ENCODE measurements at regions not wholly inside any gene's neighbourhood (a gene's known extent, or its start where the extent isn't known, plus 50 kb on each side); places are given as distances from the start of the nearest gene placed in this dataset.
"Not testable (repeated sequence)": the region's sequence is repeated elsewhere in the genome, so short reads cannot be mapped to it uniquely, and the experiment has no call there.

DNA sequence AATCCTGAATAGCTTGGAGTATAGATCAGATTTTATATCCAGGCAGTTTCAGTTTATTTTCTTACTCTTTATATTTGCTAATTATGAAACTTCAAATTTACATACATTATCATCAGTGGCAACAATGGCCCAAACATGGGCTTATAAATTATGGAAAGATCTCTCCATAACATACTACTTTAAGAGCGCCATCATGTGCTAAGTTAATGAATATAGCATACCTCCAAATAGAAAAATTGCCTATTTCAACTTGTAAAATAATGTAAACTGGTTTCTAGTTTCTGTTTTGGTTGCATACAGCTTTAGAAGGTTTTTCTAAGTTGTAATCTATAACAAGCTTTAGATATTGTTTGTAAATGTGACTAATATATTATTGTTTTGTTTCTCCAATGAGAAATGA is 531.3 kb upstream of the UBE2E2 start:
- no peaks in the 10 kb centered on the region for H3K4me1 Mint-ChIP-seq (ENCODE audit: low read depth)
- no peaks in the 10 kb centered on the region for H3K27me3 Mint-ChIP-seq (ENCODE audit: low read depth)
- H3K9me3 Mint-ChIP-seq: no peaks in the 10 kb centered on the region
- no peak overlapping the region for H3K4me3 Mint-ChIP-seq
- no peak overlapping the region for H3K27ac Mint-ChIP-seq
- no peak for DNase-seq (ENCODE audit: low spot score)
- H3K36me3 Mint-ChIP-seq (ENCODE audit: low read depth): no peaks in the 10 kb centered on the region

DNA sequence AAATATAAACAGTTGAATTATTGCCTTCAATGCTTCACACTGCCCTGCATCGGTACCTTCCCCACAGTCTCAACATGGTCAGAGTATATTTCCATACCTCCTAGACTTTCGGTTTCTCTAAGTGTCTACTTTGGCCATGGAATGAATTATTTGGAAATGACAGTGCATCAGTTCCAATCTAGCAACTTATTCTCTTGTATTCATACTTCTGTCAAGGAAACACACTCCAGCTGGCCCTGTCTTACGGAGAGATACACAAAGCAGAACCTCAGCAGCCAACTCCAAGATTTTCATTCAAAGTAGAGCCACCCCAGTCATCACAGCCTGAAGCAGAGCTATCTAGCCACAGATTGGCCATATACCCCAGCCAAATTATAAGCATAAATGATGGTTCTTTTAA is 518.4 kb upstream of the UBE2E2 start:
- H3K4me3 Mint-ChIP-seq: no peak overlapping the region

DNA sequence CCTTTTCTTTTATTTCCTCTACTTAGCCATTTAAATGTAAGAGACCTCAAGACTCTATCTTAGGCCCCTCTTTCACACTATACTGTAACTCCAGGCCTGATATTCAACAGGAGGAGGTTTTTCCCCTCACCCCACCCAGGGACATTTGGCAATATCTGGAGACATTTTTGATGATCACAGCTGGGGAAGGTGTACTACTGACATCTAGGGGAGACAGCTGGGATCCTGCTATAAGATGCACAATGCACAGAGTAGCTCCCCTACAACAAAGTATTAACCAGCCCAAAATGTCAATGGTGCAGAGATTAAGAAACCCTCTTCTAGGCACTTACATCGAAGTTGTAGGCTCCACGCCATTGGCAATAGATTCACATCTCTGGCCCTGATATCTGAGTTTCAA is 517.5 kb upstream of the UBE2E2 start:
- Mint-ChIP-seq H3K36me3 (ENCODE audit: low read depth) (no peaks in the 10 kb centered on the region), H3K27ac (no peak overlapping the region), H3K4me3 (no peak overlapping the region), H3K27me3 (ENCODE audit: low read depth) (no peaks in the 10 kb centered on the region), H3K9me3 (peaks cover 1% of the 10 kb centered on the region), H3K4me1 (ENCODE audit: low read depth) (no peaks in the 10 kb centered on the region)
- DNase-seq (ENCODE audit: low spot score): no peak

More for the DNA sequence above, 518.4 kb upstream of the UBE2E2 start:
- no peak for DNase-seq (ENCODE audit: low spot score)
- no peaks in the 10 kb centered on the region for H3K4me1 Mint-ChIP-seq (ENCODE audit: low read depth)
- H3K9me3 Mint-ChIP-seq: peaks cover 3% of the 10 kb centered on the region
- H3K27me3 Mint-ChIP-seq (ENCODE audit: low read depth): no peaks in the 10 kb centered on the region
- no peaks in the 10 kb centered on the region for H3K36me3 Mint-ChIP-seq (ENCODE audit: low read depth)
- no peak overlapping the region for H3K27ac Mint-ChIP-seq

DNA sequence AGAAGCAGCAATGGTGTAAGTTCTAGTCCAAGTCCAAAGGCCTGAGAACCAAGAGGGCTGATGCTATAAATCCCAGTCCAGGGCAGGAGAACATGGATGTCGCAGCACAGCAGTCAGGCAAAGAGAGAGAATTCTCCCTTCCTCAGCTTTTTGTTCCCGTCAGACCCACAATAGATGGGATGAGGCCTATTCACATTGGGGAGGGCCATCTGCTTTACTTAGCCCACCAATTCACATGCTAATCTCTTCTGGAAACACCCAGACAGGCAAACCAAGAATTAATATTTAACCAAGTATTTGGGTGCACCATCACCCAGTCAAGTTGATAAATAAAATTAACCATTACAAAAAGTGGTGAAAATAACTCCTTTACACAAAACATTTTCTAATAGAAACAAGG is 511.7 kb upstream of the UBE2E2 start:
- no peaks in the 10 kb centered on the region for H3K36me3 Mint-ChIP-seq (ENCODE audit: low read depth)
- no peaks in the 10 kb centered on the region for H3K4me1 Mint-ChIP-seq (ENCODE audit: low read depth)
- no peak overlapping the region for H3K4me3 Mint-ChIP-seq
- DNase-seq (ENCODE audit: low spot score): no peak
- no peak overlapping the region for H3K27ac Mint-ChIP-seq
- no peaks in the 10 kb centered on the region for H3K27me3 Mint-ChIP-seq (ENCODE audit: low read depth)
- H3K9me3 Mint-ChIP-seq: peaks cover 4% of the 10 kb centered on the region

DNA sequence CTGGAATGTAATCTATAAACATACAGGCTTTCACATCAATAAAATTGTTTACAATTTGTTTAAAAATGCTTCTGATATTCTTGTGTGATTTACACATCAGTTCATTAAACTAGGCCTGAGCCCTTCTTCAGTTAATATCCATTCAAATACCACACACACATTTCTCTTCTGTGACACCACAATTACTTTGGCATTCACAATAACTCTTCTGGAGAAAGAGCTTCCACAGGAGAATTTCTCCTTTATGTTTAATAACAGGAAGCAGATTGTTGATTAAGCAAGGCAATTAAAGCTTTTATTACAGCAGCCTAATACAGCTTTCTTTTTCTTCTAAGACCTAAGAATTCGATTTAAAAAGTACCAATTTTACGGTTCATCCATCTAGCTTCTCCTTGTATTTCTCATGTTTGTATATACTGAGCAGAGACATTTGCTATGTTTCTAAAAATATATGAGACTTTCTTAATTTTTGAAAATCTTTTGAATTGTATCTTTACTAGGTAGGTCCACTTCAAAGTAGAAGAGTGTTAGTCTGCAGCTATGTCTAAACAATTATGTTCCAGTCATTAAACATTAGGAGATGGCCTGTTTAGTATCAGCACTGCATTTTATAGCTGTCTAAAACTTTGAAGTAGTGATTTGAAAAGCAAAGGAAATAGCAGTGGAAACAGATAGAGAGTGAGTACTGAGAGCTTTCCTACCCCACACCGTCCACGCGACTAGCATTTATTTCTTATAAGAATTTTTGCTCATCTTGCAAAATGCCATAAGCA is 511.1 kb upstream of the UBE2E2 start:
- Mint-ChIP-seq H3K4me1 (ENCODE audit: low read depth) (no peaks in the 10 kb centered on the region), H3K36me3 (ENCODE audit: low read depth) (no peaks in the 10 kb centered on the region), H3K4me3 (no peak overlapping the region), H3K27ac (no peak overlapping the region), H3K27me3 (ENCODE audit: low read depth) (no peaks in the 10 kb centered on the region), H3K9me3 (peaks cover 4% of the 10 kb centered on the region)
- no peak for DNase-seq (ENCODE audit: low spot score)

DNA sequence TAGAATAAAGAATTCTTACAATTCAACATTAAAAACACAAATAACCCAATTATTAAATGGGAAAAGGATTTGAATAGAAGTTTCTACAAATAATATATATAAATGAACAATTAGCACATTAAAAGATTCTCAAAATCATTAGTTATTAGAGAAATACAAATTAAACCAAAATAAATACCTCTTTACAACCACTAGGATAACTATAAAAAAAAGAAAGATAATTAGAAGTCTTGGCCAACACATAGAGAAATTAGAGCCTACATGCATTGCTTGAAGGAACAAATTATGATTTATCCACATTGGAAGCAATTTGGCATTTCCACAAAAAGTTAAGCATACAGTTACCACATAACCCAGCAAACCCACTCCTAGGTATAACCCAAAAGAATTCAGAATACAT is 502.3 kb upstream of the UBE2E2 start:
- Mint-ChIP-seq H3K36me3 (ENCODE audit: low read depth) (no peaks in the 10 kb centered on the region), H3K27me3 (ENCODE audit: low read depth) (no peaks in the 10 kb centered on the region), H3K4me3 (no peak overlapping the region), H3K27ac (no peak overlapping the region), H3K9me3 (no peaks in the 10 kb centered on the region), H3K4me1 (ENCODE audit: low read depth) (no peaks in the 10 kb centered on the region)
- DNase-seq (ENCODE audit: low spot score): no peak

DNA sequence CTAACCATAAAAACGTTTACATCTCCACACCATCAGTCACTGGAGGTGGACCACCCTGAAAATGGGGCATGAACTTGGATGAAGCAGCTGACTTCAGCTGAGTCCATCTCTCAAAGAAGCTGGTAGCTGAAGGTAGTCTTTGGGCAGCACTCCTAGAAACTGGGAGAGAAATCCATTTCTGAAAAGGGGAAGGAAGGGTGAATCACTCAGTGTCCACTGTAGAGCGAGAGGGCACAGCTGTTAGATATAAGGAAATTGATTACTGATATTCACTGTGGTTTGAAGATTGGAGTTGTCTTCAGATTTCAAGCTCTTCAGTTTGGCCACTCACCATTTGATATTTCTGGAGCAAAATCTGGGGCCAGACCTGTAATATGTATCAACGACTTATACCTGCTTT is 499.0 kb upstream of the UBE2E2 start:
- no peaks in the 10 kb centered on the region for H3K36me3 Mint-ChIP-seq (ENCODE audit: low read depth)
- DNase-seq (ENCODE audit: low spot score): no peak
- peaks cover 13% of the 10 kb centered on the region for H3K9me3 Mint-ChIP-seq
- no peaks in the 10 kb centered on the region for H3K4me1 Mint-ChIP-seq (ENCODE audit: low read depth)
- no peak overlapping the region for H3K27ac Mint-ChIP-seq
- no peaks in the 10 kb centered on the region for H3K27me3 Mint-ChIP-seq (ENCODE audit: low read depth)
- H3K4me3 Mint-ChIP-seq: no peak overlapping the region

DNA sequence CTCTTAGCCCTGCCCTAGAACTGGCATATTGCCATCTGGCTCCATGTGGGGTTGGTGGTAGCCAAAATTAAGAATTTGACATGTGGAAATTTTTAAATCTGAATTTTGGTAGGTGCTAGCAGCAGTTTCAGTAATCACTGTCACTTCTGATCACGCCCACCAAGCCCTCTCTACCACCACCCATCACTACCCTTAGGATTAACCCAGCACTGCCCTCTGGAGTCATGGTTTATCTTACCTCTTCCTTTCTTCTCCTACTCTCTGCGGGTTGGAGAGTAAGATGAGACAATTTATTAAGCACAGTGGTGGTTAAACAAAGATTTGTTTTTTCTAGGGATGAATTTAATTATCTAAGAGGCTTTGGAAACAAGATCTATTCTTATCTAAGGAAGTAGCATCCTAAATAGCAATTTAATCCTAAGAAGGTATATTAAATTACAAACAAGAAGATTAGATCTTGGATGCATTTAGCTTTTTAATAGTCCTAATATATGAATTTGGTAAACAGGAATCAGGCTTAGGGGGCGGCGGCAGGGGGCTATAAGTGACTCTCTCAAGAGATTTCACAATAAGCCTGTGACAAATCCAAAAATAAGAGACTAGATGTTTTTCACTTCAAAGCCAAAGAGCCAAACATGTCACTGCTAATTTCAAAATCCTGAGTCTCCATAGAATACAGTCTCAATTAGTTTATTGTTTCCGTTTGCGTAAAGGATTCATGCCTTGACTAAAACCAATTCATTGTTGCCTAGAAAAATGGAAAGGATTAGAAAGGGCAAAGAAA is 498.4 kb upstream of the UBE2E2 start:
- no peak for DNase-seq (ENCODE audit: low spot score)
- no peak overlapping the region for H3K27ac Mint-ChIP-seq

DNA sequence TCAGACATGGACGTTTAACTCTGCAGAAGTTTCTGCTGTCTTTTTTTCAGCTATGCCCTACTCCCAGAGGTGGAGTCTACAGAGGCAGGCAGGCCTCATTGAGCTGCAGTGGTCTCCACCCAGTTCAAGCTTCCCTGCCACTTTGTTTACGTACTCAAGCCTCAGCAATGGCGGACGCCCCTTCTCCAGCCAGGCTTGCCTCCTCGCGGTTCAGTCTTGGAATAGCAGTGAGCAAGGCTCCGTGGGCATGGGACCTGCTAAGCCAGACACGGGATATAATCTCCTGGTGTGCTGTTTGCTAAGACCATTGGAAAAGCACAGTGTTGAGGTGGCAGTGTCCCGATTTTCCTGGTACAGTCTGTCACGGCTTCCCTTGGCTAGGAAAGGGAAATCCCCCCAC is 496.2 kb upstream of the UBE2E2 start:
- not testable (repeated sequence) for H3K4me3 Mint-ChIP-seq; H3K36me3 Mint-ChIP-seq (ENCODE audit: low read depth); H3K27me3 Mint-ChIP-seq (ENCODE audit: low read depth); H3K27ac Mint-ChIP-seq; H3K4me1 Mint-ChIP-seq (ENCODE audit: low read depth); DNase-seq (ENCODE audit: low spot score)
- peaks cover 24% of the 10 kb centered on the region for H3K9me3 Mint-ChIP-seq

More for the DNA sequence above, 498.4 kb upstream of the UBE2E2 start:
- Mint-ChIP-seq H3K4me1 (ENCODE audit: low read depth) (no peaks in the 10 kb centered on the region), H3K9me3 (peaks cover 17% of the 10 kb centered on the region), H3K27me3 (ENCODE audit: low read depth) (no peaks in the 10 kb centered on the region), H3K36me3 (ENCODE audit: low read depth) (no peaks in the 10 kb centered on the region), H3K4me3 (no peak overlapping the region)

DNA sequence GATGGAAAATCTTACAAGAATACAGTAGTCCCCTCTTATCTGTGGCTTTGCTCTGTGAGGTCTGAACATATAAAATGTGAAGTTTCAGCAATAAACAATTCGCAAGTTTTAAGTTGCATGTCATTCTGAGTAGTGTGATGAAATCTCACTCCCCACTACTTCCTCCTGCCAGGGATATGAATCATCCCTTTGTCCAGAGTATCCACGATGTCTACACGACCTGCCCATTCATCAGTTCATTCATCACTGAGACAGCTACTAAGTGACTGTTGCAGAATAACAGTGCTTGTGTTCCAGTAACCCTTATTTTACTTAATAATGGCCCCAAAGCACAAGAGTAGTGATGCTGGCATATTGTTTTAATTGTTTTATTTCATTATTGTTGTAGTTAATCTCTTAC is 489.2 kb upstream of the UBE2E2 start:
- H3K4me1 Mint-ChIP-seq (ENCODE audit: low read depth): no peaks in the 10 kb centered on the region
- no peak overlapping the region for H3K4me3 Mint-ChIP-seq
- H3K27me3 Mint-ChIP-seq (ENCODE audit: low read depth): no peaks in the 10 kb centered on the region
- H3K9me3 Mint-ChIP-seq: peaks cover 19% of the 10 kb centered on the region
- DNase-seq (ENCODE audit: low spot score): no peak
- H3K36me3 Mint-ChIP-seq (ENCODE audit: low read depth): no peaks in the 10 kb centered on the region
- H3K27ac Mint-ChIP-seq: no peak overlapping the region

DNA sequence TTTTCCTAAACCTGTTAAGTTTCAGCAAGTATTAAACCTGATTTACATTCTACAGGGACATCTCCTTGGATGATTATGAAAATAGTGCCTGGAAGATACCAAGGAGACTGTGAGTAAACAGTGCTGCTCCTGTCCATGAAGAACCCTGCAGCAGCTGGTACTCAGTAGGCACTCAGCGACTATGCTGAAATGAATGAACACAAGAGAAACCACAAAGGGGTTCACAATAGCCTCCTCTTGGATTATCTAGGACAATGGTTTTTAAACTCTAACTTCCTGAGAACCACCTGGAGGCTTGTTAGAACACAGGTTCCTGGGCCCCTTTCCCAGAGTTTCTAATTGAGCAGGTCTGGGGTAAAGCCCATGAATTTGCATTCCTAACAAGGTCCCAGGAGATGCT is 488.4 kb upstream of the UBE2E2 start:
- no peak overlapping the region for H3K4me3 Mint-ChIP-seq
- no peak for DNase-seq (ENCODE audit: low spot score)
- no peaks in the 10 kb centered on the region for H3K27me3 Mint-ChIP-seq (ENCODE audit: low read depth)
- H3K9me3 Mint-ChIP-seq: peaks cover 14% of the 10 kb centered on the region
- no peaks in the 10 kb centered on the region for H3K36me3 Mint-ChIP-seq (ENCODE audit: low read depth)
- no peak overlapping the region for H3K27ac Mint-ChIP-seq
- H3K4me1 Mint-ChIP-seq (ENCODE audit: low read depth): no peaks in the 10 kb centered on the region

DNA sequence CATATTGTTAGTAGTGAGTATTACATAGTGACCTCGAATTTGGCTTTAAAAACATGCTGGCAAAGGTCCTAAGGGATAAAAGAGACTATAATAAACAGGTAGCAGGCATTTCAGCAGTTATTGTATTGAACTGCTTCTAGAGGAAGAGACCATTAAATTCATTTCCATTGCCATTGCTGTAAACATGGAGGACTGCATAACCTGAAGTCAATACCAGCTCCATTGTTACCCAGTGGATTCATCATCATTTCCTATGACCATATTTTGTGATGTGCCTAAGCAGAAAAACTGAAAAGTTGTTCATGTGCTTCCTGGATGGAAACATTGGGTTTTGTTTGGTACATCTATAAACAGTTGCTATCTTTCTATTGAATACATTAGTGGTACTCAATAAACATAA is 482.5 kb upstream of the UBE2E2 start:
- no peaks in the 10 kb centered on the region for H3K4me1 Mint-ChIP-seq (ENCODE audit: low read depth)
- peaks cover 6% of the 10 kb centered on the region for H3K9me3 Mint-ChIP-seq
- H3K27ac Mint-ChIP-seq: no peak overlapping the region
- DNase-seq (ENCODE audit: low spot score): no peak
- H3K36me3 Mint-ChIP-seq (ENCODE audit: low read depth): no peaks in the 10 kb centered on the region
- no peaks in the 10 kb centered on the region for H3K27me3 Mint-ChIP-seq (ENCODE audit: low read depth)
- no peak overlapping the region for H3K4me3 Mint-ChIP-seq

DNA sequence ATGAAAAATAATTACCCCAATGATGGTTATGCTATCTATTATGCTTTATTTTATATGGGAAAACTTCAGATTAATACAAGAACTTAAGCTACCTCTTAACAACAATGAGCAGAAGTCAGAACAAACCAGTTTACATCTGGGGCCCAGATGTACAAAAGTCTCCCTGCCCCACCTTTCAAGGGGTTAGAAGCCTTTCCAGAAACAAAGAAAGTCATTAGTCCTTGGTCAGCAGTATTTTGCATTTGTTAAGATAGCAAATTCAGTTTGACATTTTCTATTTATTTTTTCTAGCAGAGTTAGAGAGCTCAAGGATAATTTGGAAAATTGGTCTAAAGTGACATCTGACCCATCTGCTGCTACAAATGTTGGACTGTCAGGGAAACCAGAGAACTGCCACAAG is 478.7 kb upstream of the UBE2E2 start:
- Mint-ChIP-seq H3K4me1 (ENCODE audit: low read depth) (no peaks in the 10 kb centered on the region), H3K4me3 (no peak overlapping the region), H3K27me3 (ENCODE audit: low read depth) (no peaks in the 10 kb centered on the region), H3K9me3 (no peaks in the 10 kb centered on the region), H3K36me3 (ENCODE audit: low read depth) (no peaks in the 10 kb centered on the region), H3K27ac (no peak overlapping the region)
- DNase-seq (ENCODE audit: low spot score): no peak

DNA sequence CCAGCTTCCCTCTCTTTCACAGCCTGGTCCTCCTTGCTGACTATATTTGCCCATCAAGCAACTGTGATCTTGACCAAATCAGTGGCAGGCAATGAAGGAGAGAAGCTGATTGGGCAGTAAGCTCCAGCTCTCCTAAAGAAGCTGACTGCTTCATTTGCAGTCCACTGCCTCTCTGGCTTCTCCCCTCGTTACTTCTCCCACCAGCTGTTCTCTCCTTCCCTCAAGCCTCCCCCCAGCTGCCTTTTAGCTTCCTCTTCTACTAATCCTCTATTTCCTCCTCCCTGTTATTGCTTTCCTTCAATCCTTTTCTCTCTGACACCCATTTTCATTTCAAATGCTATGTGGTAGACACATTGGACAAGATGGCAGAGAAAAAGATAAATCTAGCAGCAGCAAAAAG is 474.7 kb upstream of the UBE2E2 start:
- H3K27me3 Mint-ChIP-seq (ENCODE audit: low read depth): no peaks in the 10 kb centered on the region
- no peaks in the 10 kb centered on the region for H3K4me1 Mint-ChIP-seq (ENCODE audit: low read depth)
- no peak overlapping the region for H3K4me3 Mint-ChIP-seq
- no peak overlapping the region for H3K27ac Mint-ChIP-seq
- no peaks in the 10 kb centered on the region for H3K36me3 Mint-ChIP-seq (ENCODE audit: low read depth)
- no peak for DNase-seq (ENCODE audit: low spot score)
- H3K9me3 Mint-ChIP-seq: no peaks in the 10 kb centered on the region

All from T-helper 2 cell treated with Interferon-gamma antibody and Interleukin-4, amounts not matched to agents 5 μg/mL and 100 μg/mL, for 36 hours (primary cell).